ENCODE measurements at regions not wholly inside any gene's neighbourhood (a gene's known extent, or its start where the extent isn't known, plus 50 kb on each side); places are given as distances from the start of the nearest gene placed in this dataset.

- intact Hi-C loops (cut with DNase I) = no loop called here
- Histone ChIP-seq H3K4me1 (no peaks in the 10 kb centered on the region), H3K27ac (no peak overlapping the region), H3K27me3 (no peaks in the 10 kb centered on the region), H3K4me3 (no peak overlapping the region), H3K9me3 (no peaks in the 10 kb centered on the region), H3K36me3 (replicated peaks in 1 of 2; ENCODE audit: insufficient read depth in 1 of 2, low read depth in 2 of 2) (no peaks in the 10 kb centered on the region)
- DNase-seq (no peak), ATAC-seq (no peak)
- no peak for TF ChIP-seq POLR2A (IDR thresholded peaks at IDR 0.05)
- TF ChIP-seq, protein P1, sequence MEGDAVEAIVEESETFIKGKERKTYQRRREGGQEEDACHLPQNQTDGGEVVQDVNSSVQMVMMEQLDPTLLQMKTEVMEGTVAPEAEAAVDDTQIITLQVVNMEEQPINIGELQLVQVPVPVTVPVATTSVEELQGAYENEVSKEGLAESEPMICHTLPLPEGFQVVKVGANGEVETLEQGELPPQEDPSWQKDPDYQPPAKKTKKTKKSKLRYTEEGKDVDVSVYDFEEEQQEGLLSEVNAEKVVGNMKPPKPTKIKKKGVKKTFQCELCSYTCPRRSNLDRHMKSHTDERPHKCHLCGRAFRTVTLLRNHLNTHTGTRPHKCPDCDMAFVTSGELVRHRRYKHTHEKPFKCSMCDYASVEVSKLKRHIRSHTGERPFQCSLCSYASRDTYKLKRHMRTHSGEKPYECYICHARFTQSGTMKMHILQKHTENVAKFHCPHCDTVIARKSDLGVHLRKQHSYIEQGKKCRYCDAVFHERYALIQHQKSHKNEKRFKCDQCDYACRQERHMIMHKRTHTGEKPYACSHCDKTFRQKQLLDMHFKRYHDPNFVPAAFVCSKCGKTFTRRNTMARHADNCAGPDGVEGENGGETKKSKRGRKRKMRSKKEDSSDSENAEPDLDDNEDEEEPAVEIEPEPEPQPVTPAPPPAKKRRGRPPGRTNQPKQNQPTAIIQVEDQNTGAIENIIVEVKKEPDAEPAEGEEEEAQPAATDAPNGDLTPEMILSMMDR (IDR thresholded peaks at IDR 0.05) = no peak
- 69 to 71% methylated on average over 5 of the region's 5 CpGs for WGBS, 2 donors
These were observed 172.3 kb upstream of the GRIP1 start for GRCh38 chr12:66851134-66851533.

- intact Hi-C loops (cut with DNase I) = no loop called here
- Histone ChIP-seq H3K27ac (no peak overlapping the region), H3K9me3 (no peaks in the 10 kb centered on the region), H3K36me3 (replicated peaks in 1 of 2; ENCODE audit: insufficient read depth in 1 of 2, low read depth in 2 of 2) (no peaks in the 10 kb centered on the region), H3K27me3 (no peaks in the 10 kb centered on the region), H3K4me3 (no peak overlapping the region), H3K4me1 (no peaks in the 10 kb centered on the region)
- ATAC-seq = no peak
- TF ChIP-seq, protein P1 (IDR thresholded peaks at IDR 0.05) = no peak
- no peak for TF ChIP-seq POLR2A (IDR thresholded peaks at IDR 0.05)
- 3 to 6% methylated on average over 2 of the region's 2 CpGs for WGBS, 2 donors
- no peak for DNase-seq
These were observed 173.2 kb upstream of the GRIP1 start for GRCh38 chr12:66852091-66852490.

GRCh38 chr12:66852765-66853164 is 173.9 kb upstream of the GRIP1 start:
- Histone ChIP-seq H3K36me3 (replicated peaks in 1 of 2; ENCODE audit: insufficient read depth in 1 of 2, low read depth in 2 of 2) (no peaks in the 10 kb centered on the region), H3K9me3 (no peaks in the 10 kb centered on the region), H3K27me3 (no peaks in the 10 kb centered on the region), H3K4me3 (no peak overlapping the region), H3K4me1 (no peaks in the 10 kb centered on the region), H3K27ac (no peak overlapping the region)
- TF ChIP-seq POLR2A (IDR thresholded peaks at IDR 0.05) = no peak
- TF ChIP-seq, protein P1 (IDR thresholded peaks at IDR 0.05) = no peak
- WGBS, 2 donors = 73 to 76% methylated on average over 2 of the region's 2 CpGs
- DNase-seq (no peak), ATAC-seq (no peak)
- intact Hi-C loops (cut with DNase I) = no loop called here

DNA sequence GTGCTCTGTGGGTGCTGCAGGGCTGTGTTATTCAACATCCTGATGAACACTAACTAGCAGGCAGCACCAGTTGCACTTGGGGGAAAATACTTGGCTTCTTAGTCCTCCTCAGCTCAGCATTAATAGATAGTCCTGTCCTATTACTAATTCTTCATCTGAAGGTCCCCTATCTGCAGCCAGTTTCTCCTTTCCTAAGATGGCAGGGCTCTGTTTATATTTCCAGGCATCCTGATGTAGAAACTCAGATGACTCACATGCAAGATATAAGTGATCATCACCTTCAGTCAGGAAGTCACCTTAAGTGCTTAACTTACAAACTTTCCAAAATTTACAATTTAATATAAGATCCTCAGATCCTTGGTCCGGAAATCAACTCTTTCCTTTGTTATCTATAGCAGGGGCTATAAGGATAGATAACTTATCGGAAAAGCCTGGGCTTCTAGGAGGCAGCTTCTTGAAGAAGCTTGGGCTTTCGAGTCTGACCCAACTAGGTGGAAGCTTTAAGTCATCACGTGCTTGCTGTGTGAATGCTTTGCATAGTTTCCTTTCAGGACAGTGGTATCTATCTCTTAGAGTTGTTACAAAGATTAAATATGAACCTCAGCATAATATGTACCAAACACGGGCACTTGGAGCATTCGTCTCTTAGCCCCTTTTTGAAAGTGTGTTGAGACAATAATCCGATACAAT is 181.0 kb upstream of the GRIP1 start:
- intact Hi-C loops (cut with DNase I) = loop anchor here (10.0 kb wide), 1 partner anchor 175 kb away; no protein-coding TSS in a partner anchor

More for the DNA sequence above, 181.0 kb upstream of the GRIP1 start:
- H3K9me3 ChIP-seq = no peaks in the 10 kb centered on the region
- H3K4me1 ChIP-seq = no peaks in the 10 kb centered on the region
- DNase-seq = no peak
- no peak overlapping the region for H3K4me3 ChIP-seq
- H3K27ac ChIP-seq = no peak overlapping the region
- no peak for ATAC-seq
- H3K27me3 ChIP-seq = no peaks in the 10 kb centered on the region
- no peaks in the 10 kb centered on the region for H3K36me3 ChIP-seq (replicated peaks in 1 of 2; ENCODE audit: insufficient read depth in 1 of 2, low read depth in 2 of 2)
- TF ChIP-seq, protein P1 (IDR thresholded peaks at IDR 0.05) = no peak
- no peak for TF ChIP-seq POLR2A (IDR thresholded peaks at IDR 0.05)
- WGBS, 2 donors = 79 to 85% methylated on average over 7 of the region's 7 CpGs
